Lower leg skin (tissue), 4 donors: ENCODE measurements at regions not wholly inside any gene's neighbourhood (a gene's known extent, or its start where the extent isn't known, plus 50 kb on each side); places are given as distances from the start of the nearest gene placed in this dataset.

Experiments used
- DNase-seq, 2 donors: peaks; one replicate each; pipeline ENCODE4 v3.0.0-alpha.2; 2019; ENCODE audit warnings: low spot score in 2 of 2
- H3K4me3 ChIP-seq: fragments of 200-600 bp; sonication (generic); 2 replicates; pipeline ENCODE4 v1.5.1; 2017; ENCODE audit warnings: mild to moderate bottlenecking, low read depth; ENCODE audit not compliant: poor library complexity, severe bottlenecking
- CTCF ChIP-seq, 3 donors: fragments of 450-650 bp; IDR thresholded peaks; one replicate each; pipeline ENCODE4 v1.5.1; 2016; ENCODE audit warnings: antibody characterized with exemption in 3 of 3, mild to moderate bottlenecking in 3 of 3, moderate library complexity in 2 of 3
- POLR2A ChIP-seq, 2 donors: fragments of 450-650 bp; IDR thresholded peaks; one replicate each; pipeline ENCODE4 v1.6.1; 2016 to 2017; ENCODE audit warnings: antibody characterized with exemption in 2 of 2, mild to moderate bottlenecking in 1 of 2, moderate library complexity in 1 of 2
- WGBS, 2 donors: methylation state at CpG; one replicate each; pipeline ENCODE4 v1.1.5; 2018; 5-methylcytosine and 5-hydroxymethylcytosine counted together
- intact Hi-C: fragments of 100-400 bp; cut with DNase I; formaldehyde crosslinking; loops from one replicate; pipeline ENCODE4 v1.15.0; 2023; ENCODE audit warnings: low total_unique reads

- WGBS, 2 donors: 16 to 27% methylated on average over 3 of the region's 3 CpGs
- no peak for DNase-seq
- H3K4me3 ChIP-seq: no peak overlapping the region
- no peak for TF ChIP-seq POLR2A (IDR thresholded peaks at IDR 0.05)
- no peak for TF ChIP-seq CTCF (IDR thresholded peaks at IDR 0.05)
- intact Hi-C loops: no loop called here
Measured at GRCh38 chr10:10320956-10321355, 696.7 kb upstream of the CELF2 start.

- WGBS, 2 donors: 71 to 77% methylated on average over 4 of the region's 4 CpGs
- no peak for DNase-seq
- TF ChIP-seq POLR2A (IDR thresholded peaks at IDR 0.05): no peak
- no peak for TF ChIP-seq CTCF (IDR thresholded peaks at IDR 0.05)
- no peak overlapping the region for H3K4me3 ChIP-seq
- intact Hi-C loops: no loop called here
Measured at GRCh38 chr10:10326116-10326515, 691.6 kb upstream of the CELF2 start.

- TF ChIP-seq CTCF (IDR thresholded peaks at IDR 0.05) (no peak), POLR2A (IDR thresholded peaks at IDR 0.05) (no peak)
- intact Hi-C loops: no loop called here
- DNase-seq: no peak
- 79% methylated on average over 4 of the region's 4 CpGs for WGBS, 2 donors
- H3K4me3 ChIP-seq: no peak overlapping the region
Measured at GRCh38 chr10:10327934-10328333, 689.7 kb upstream of the CELF2 start.

GRCh38 chr10:10330418-10330817 lies 687.3 kb upstream of the CELF2 start:
- no peak for DNase-seq
- intact Hi-C loops: no loop called here
- no peak for TF ChIP-seq POLR2A (IDR thresholded peaks at IDR 0.05)
- no peak for TF ChIP-seq CTCF (IDR thresholded peaks at IDR 0.05)
- H3K4me3 ChIP-seq: no peak overlapping the region
- 53 to 55% methylated on average over 5 of the region's 5 CpGs for WGBS, 2 donors

- TF ChIP-seq POLR2A (IDR thresholded peaks at IDR 0.05): no peak
- TF ChIP-seq CTCF (IDR thresholded peaks at IDR 0.05): no peak
- WGBS, 2 donors: 67 to 73% methylated on average over 2 of the region's 2 CpGs
- H3K4me3 ChIP-seq: no peak overlapping the region
- intact Hi-C loops: no loop called here
- no peak for DNase-seq
Measured at GRCh38 chr10:10332786-10333185, 684.9 kb upstream of the CELF2 start.

DNA sequence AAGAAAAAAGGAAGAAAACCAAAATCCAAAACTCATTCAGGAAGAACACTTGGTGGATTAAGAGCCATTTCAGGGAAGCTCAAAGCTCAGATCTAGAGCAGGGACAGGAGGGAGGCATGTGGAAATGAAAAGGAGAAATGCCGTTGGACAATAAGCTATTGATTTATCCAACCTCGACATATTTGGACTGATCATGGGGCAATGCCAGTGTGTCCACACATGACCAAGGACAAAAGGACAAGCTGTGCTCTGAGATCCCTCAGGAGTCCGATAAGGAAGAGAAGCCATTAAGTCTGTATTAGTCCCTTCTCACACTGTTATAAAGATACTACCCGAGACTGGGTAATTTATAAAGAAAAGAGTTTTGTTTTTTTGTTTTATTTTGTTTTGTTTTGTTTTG lies 684.0 kb upstream of the CELF2 start:
- 74 to 86% methylated on average over 4 of the region's 4 CpGs for WGBS, 2 donors
- intact Hi-C loops: no loop called here
- no peak for DNase-seq
- no peak overlapping the region for H3K4me3 ChIP-seq
- TF ChIP-seq POLR2A (IDR thresholded peaks at IDR 0.05) (no peak), CTCF (IDR thresholded peaks at IDR 0.05) (no peak)
